HL-60 (cell line): ENCODE measurements at regions not wholly inside any gene's neighbourhood (a gene's known extent, or its start where the extent isn't known, plus 50 kb on each side); places are given as distances from the start of the nearest gene placed in this dataset.

Source experiments
- DNase-seq, 2 experiments: peaks; one replicate each; pipeline ENCODE4 v3.0.0-alpha.2; 2010 to 2020; ENCODE audit warnings: low read depth in 1 of 2, low spot score in 1 of 2
- H3K27ac ChIP-seq: fragments of 250-450 bp; sonication (Bioruptor Pico); replicated peaks from 2 replicates; pipeline ENCODE4 v1.5.1; 2020; ENCODE audit warnings: mild to moderate bottlenecking, moderate library complexity
- H3K27me3 ChIP-seq: fragments of 250-450 bp; sonication (Bioruptor Pico); 2 replicates; pipeline ENCODE4 v1.5.1; 2021; ENCODE audit warnings: mild to moderate bottlenecking, moderate library complexity; ENCODE audit not compliant: insufficient read depth, poor library complexity, severe bottlenecking
- H3K4me3 ChIP-seq: replicated peaks from 2 replicates; pipeline ENCODE4 v1.5.1; 2011; ENCODE audit warnings: mild to moderate bottlenecking, control low read depth, low read length; ENCODE audit not compliant: insufficient read depth
- GABPA ChIP-seq: IDR thresholded peaks from 2 replicates; pipeline ENCODE4 v1.6.1; 2012; ENCODE audit warnings: low read depth
- POLR2AphosphoS5 ChIP-seq: IDR thresholded peaks from 2 replicates; pipeline ENCODE4 v1.6.1; 2012; ENCODE audit warnings: low read depth
- REST ChIP-seq: IDR thresholded peaks from 2 replicates; pipeline ENCODE4 v1.6.1; 2012; ENCODE audit warnings: low read depth; ENCODE audit not compliant: insufficient replicate concordance
- SPI1 ChIP-seq: IDR thresholded peaks from 2 replicates; pipeline ENCODE4 v1.6.1; 2012; ENCODE audit warnings: low read depth, mild to moderate bottlenecking, borderline replicate concordance
- TF ChIP-seq, protein P1 (sequence below): IDR thresholded peaks from one replicate; pipeline ENCODE4 v1.5.1; 2011; ENCODE audit warnings: low read length, control low read depth, inconsistent platforms; ENCODE audit not compliant: insufficient read depth

- DNase-seq, result no peak
- Histone ChIP-seq H3K27me3 (peaks cover 2% of the 10 kb centered on the region), H3K27ac (no peak overlapping the region), H3K4me3 (no peak overlapping the region)
- TF ChIP-seq, protein P1, sequence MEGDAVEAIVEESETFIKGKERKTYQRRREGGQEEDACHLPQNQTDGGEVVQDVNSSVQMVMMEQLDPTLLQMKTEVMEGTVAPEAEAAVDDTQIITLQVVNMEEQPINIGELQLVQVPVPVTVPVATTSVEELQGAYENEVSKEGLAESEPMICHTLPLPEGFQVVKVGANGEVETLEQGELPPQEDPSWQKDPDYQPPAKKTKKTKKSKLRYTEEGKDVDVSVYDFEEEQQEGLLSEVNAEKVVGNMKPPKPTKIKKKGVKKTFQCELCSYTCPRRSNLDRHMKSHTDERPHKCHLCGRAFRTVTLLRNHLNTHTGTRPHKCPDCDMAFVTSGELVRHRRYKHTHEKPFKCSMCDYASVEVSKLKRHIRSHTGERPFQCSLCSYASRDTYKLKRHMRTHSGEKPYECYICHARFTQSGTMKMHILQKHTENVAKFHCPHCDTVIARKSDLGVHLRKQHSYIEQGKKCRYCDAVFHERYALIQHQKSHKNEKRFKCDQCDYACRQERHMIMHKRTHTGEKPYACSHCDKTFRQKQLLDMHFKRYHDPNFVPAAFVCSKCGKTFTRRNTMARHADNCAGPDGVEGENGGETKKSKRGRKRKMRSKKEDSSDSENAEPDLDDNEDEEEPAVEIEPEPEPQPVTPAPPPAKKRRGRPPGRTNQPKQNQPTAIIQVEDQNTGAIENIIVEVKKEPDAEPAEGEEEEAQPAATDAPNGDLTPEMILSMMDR, result no peak
- no peak for TF ChIP-seq GABPA
- no peak for TF ChIP-seq REST
- no peak for TF ChIP-seq POLR2AphosphoS5
- no peak for TF ChIP-seq SPI1
Measured at GRCh38 chrX:36534900-36535299, 473.3 kb upstream of the FAM47C start.

DNA sequence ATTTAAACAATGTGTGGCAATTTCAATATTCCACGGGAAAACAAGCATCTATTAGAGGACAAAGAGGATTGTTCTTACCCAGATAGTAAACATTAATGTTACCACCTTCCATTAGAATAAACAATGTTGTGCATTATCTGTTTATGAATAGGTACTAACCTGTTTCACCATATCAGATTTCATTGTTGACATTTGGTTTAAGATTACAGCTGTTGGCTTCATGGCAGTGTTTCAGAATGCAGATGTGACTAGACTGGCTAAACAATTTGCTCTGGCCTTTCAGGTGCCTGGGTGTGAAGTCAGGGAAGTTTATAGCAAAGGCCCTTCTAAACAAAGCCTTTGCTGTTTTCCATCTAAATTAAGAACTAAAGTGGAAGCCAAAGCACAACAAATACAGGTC, 464.7 kb upstream of the FAM47C start:
- H3K4me3 ChIP-seq, result no peak overlapping the region
- H3K27me3 ChIP-seq, result no peaks in the 10 kb centered on the region
- no peak overlapping the region for H3K27ac ChIP-seq
- TF ChIP-seq, protein P1, result no peak
- no peak for TF ChIP-seq GABPA
- no peak for TF ChIP-seq REST
- TF ChIP-seq POLR2AphosphoS5, result no peak
- no peak for TF ChIP-seq SPI1
- no peak for DNase-seq

DNA sequence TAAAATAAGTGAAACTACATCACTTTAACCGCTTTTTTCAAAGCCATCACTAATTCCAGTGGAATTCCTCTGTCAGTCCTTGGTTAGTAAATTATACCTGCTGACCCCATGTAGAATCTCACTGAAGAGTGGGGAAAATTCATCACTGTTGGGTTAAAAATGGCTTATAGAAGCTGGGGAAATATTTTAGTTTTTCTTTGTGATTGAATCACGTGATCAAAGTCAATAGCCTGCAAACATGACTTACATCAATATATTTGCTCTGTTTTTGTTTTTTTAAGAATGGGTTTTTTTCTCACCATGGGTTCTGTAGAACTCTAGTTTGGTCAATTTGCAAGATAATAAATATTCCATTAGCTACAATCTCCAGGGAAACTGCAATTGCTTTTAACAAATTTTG, 445.2 kb upstream of the FAM47C start:
- no peak for DNase-seq
- Histone ChIP-seq H3K27me3 (no peaks in the 10 kb centered on the region), H3K4me3 (no peak overlapping the region), H3K27ac (no peak overlapping the region)
- no peak for TF ChIP-seq GABPA
- TF ChIP-seq POLR2AphosphoS5, result no peak
- TF ChIP-seq SPI1, result no peak
- TF ChIP-seq REST, result no peak
- TF ChIP-seq, protein P1, result no peak
